NCI-H1694 treated with DMSO at 0.1 percent for 48 hours (cell line): ENCODE measurements at regions not wholly inside any gene's neighbourhood (a gene's known extent, or its start where the extent isn't known, plus 50 kb on each side); places are given as distances from the start of the nearest gene placed in this dataset.

ENCODE experiments used
- DNase-seq: peaks from one replicate; lab custom pipeline; 2025; lab: John Stamatoyannopoulos, UW

GRCh38 chr1:30479575-30479974 lies 243.8 kb downstream of the MATN1 start:
- no peak for DNase-seq

GRCh38 chr1:30478799-30479563 lies 244.4 kb downstream of the MATN1 start:
- DNase-seq = no peak

- no peak for DNase-seq
These were observed 245.1 kb downstream of the MATN1 start for GRCh38 chr1:30478283-30478682.

GRCh38 chr1:30477588-30477987 lies 245.8 kb downstream of the MATN1 start:
- DNase-seq = no peak

GRCh38 chr1:30476911-30477459 lies 246.4 kb downstream of the MATN1 start:
- no peak for DNase-seq

- DNase-seq = no peak
These were observed 246.9 kb downstream of the MATN1 start for GRCh38 chr1:30476476-30476875.

- no peak for DNase-seq
These were observed 247.4 kb downstream of the MATN1 start for GRCh38 chr1:30475966-30476365.

- DNase-seq = no peak
These were observed 248.2 kb downstream of the MATN1 start for GRCh38 chr1:30475201-30475600.

GRCh38 chr1:30474818-30475200 lies 248.6 kb downstream of the MATN1 start:
- no peak for DNase-seq

- DNase-seq = no peak
These were observed 249.2 kb downstream of the MATN1 start for GRCh38 chr1:30473922-30474817.

- DNase-seq = no peak
These were observed 250.9 kb downstream of the MATN1 start for GRCh38 chr1:30472526-30472925.

GRCh38 chr1:30472009-30472408 lies 251.4 kb downstream of the MATN1 start:
- DNase-seq = no peak

GRCh38 chr1:30471307-30471706 lies 252.1 kb downstream of the MATN1 start:
- no peak for DNase-seq

- DNase-seq = no peak
These were observed 254.0 kb downstream of the MATN1 start for GRCh38 chr1:30469426-30469825.

- DNase-seq = no peak
These were observed 256.3 kb downstream of the MATN1 start for GRCh38 chr1:30467101-30467500.

GRCh38 chr1:30466610-30467009 lies 256.8 kb downstream of the MATN1 start:
- no peak for DNase-seq

- DNase-seq = no peak
These were observed 257.4 kb downstream of the MATN1 start for GRCh38 chr1:30466026-30466425.

- DNase-seq = no peak
These were observed 258.3 kb downstream of the MATN1 start for GRCh38 chr1:30465096-30465495.

GRCh38 chr1:30464187-30464617 lies 259.2 kb downstream of the MATN1 start:
- no peak for DNase-seq

GRCh38 chr1:30462826-30463425 lies 260.5 kb downstream of the MATN1 start:
- DNase-seq = no peak

- no peak for DNase-seq
These were observed 261.2 kb downstream of the MATN1 start for GRCh38 chr1:30462166-30462565.

GRCh38 chr1:30461640-30462039 lies 261.7 kb downstream of the MATN1 start:
- DNase-seq = no peak
